Natural killer cell (primary cell): ENCODE measurements at regions not wholly inside any gene's neighbourhood (a gene's known extent, or its start where the extent isn't known, plus 50 kb on each side); places are given as distances from the start of the nearest gene placed in this dataset.

Experiments
- ATAC-seq, 3 donors: fragments of 150-1000 bp in 2 of 3; fragments of 200-7000 bp in 1 of 3; cut with Tn5 transposase; 1 replicate in 1 of 3; 2 replicates in 2 of 3; pipeline ENCODE4 v1.10.0; 2021; ENCODE audit warnings: mild to moderate bottlenecking in 2 of 3, moderate library complexity in 2 of 3
- DNase-seq, 2 donors: peaks; one replicate each; pipeline versions ENCODE4 v3.0.0 to v3.0.0-alpha.2; 2013 to 2021; ENCODE audit warnings: mixed read lengths in 1 of 2
- H3K27ac ChIP-seq: one replicate; pipeline ENCODE4 v1.5.1; 2013; ENCODE audit warnings: mild to moderate bottlenecking, low read length
- H3K27me3 ChIP-seq: one replicate; pipeline ENCODE4 v1.6.1; 2013; ENCODE audit warnings: low read length; ENCODE audit not compliant: control insufficient read depth, insufficient read depth
- H3K36me3 ChIP-seq: one replicate; pipeline ENCODE4 v1.6.1; 2013; ENCODE audit warnings: low read length; ENCODE audit not compliant: control insufficient read depth, insufficient read depth
- H3K4me1 ChIP-seq: one replicate; pipeline ENCODE4 v1.6.1; 2013; ENCODE audit warnings: low read length; ENCODE audit not compliant: control insufficient read depth, insufficient read depth
- H3K4me3 ChIP-seq: one replicate; pipeline ENCODE4 v1.5.1; 2013; ENCODE audit warnings: low read length
- H3K9me3 ChIP-seq: one replicate; pipeline ENCODE4 v1.6.1; 2013; ENCODE audit warnings: low read length; ENCODE audit not compliant: control insufficient read depth, insufficient read depth
- H3K27ac Mint-ChIP-seq, 2 donors: one replicate each; pipeline ENCODE4 v1.8.0; 2022; ENCODE audit warnings: mild to moderate bottlenecking in 2 of 2, mixed read lengths in 2 of 2, moderate library complexity in 1 of 2
- H3K27me3 Mint-ChIP-seq, 2 donors: one replicate each; pipeline ENCODE4 v1.8.0; 2022; ENCODE audit warnings: low read depth in 2 of 2, mixed read lengths in 2 of 2
- H3K36me3 Mint-ChIP-seq: one replicate; pipeline ENCODE4 v1.8.0; 2022; ENCODE audit warnings: mixed read lengths
- H3K4me1 Mint-ChIP-seq, 2 donors: one replicate each; pipeline ENCODE4 v1.8.0; 2022; ENCODE audit warnings: mixed read lengths in 2 of 2
- H3K4me3 Mint-ChIP-seq: one replicate; pipeline ENCODE4 v1.8.0; 2022; ENCODE audit warnings: mild to moderate bottlenecking, moderate library complexity, mixed read lengths
- H3K9me3 Mint-ChIP-seq, 2 donors: one replicate each; pipeline ENCODE4 v1.8.0; 2022; ENCODE audit warnings: mixed read lengths in 2 of 2
- CTCF ChIP-seq: fragments of 200-600 bp; IDR thresholded peaks from one replicate; pipeline ENCODE4 v1.8.0; 2022; ENCODE audit warnings: antibody characterized with exemption
- WGBS: methylation state at CpG from one replicate; pipeline ENCODE4 v1.1.7; 2013; ENCODE audit warnings: missing lambda C conversion rate; ENCODE audit not compliant: insufficient coverage; 5-methylcytosine and 5-hydroxymethylcytosine counted together
- intact Hi-C: fragments of 100-400 bp; cut with micrococcal nuclease; formaldehyde crosslinking; loops from one replicate; pipeline ENCODE4 v1.14.2; 2022

- 95% methylated on average over 3 of the region's 6 CpGs for WGBS
- H3K4me3 ChIP-seq: no peak overlapping the region
- Mint-ChIP-seq H3K27me3 (peaks cover 7 to 14% of the 10 kb centered on the region in 2 donors), H3K4me1 (no peaks in the 10 kb centered on the region), H3K36me3 (no peaks in the 10 kb centered on the region), H3K4me3 (no peak overlapping the region), H3K9me3 (no peaks in the 10 kb centered on the region), H3K27ac (no peak overlapping the region)
- DNase-seq: no peak
- H3K36me3 ChIP-seq: no peaks in the 10 kb centered on the region
- H3K4me1 ChIP-seq: no peaks in the 10 kb centered on the region
- H3K9me3 ChIP-seq: no peaks in the 10 kb centered on the region
- TF ChIP-seq CTCF: no peak
- no peak overlapping the region for H3K27ac ChIP-seq
- no peaks in the 10 kb centered on the region for H3K27me3 ChIP-seq
- ATAC-seq: no peak
- intact Hi-C loops: no loop called here
Observed at GRCh38 chr6:134686071-134686470, 263.8 kb downstream of the ALDH8A1 start.

- peaks cover 2 to 9% of the 10 kb centered on the region in 2 donors for H3K27me3 Mint-ChIP-seq
- no peak overlapping the region for H3K27ac ChIP-seq
- no peaks in the 10 kb centered on the region for H3K9me3 Mint-ChIP-seq
- H3K27ac Mint-ChIP-seq: no peak overlapping the region
- WGBS: 72% methylated on average over 2 of the region's 2 CpGs
- no peaks in the 10 kb centered on the region for H3K36me3 ChIP-seq
- no peaks in the 10 kb centered on the region for H3K4me1 ChIP-seq
- no peaks in the 10 kb centered on the region for H3K9me3 ChIP-seq
- no peaks in the 10 kb centered on the region for H3K4me1 Mint-ChIP-seq
- DNase-seq: no peak
- no peak for ATAC-seq
- no peaks in the 10 kb centered on the region for H3K36me3 Mint-ChIP-seq
- intact Hi-C loops: no loop called here
- TF ChIP-seq CTCF: no peak
- no peak overlapping the region for H3K4me3 ChIP-seq
- H3K27me3 ChIP-seq: no peaks in the 10 kb centered on the region
- no peak overlapping the region for H3K4me3 Mint-ChIP-seq
Observed at GRCh38 chr6:134684423-134684795, 265.5 kb downstream of the ALDH8A1 start.

DNA sequence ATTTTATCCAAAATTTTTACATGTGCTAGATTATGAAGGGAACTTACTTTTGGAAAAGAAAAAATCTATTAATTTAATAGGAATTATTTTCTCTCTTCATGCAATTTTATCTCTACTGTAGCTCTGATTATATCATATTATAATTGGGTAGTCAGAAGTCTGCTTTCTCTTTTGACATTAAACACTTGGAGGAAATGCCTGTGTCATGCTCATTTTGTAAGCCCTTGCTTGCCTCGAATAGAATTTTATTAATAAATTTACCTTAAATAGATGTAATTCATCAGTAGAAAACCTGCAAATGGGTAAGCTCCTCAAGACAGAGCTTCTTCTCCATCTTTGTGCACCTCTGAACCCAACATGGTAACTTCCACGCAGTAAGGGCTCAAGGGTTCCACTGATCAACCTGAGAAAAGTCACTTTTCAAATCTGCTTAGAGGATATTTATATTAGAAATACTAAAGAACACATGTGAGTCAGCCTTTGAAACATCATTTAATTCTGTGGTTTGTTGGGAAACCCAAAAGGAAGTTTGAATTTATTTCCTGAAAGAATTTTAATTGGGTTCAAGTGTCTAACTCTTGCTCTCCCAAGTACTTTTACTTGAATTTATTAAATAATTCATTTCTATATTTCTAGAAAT, 266.0 kb downstream of the ALDH8A1 start:
- Mint-ChIP-seq H3K4me3 (no peak overlapping the region), H3K36me3 (no peaks in the 10 kb centered on the region), H3K9me3 (no peaks in the 10 kb centered on the region), H3K4me1 (no peaks in the 10 kb centered on the region), H3K27ac (no peak overlapping the region), H3K27me3 (peaks cover 2 to 9% of the 10 kb centered on the region in 2 donors)
- H3K4me3 ChIP-seq: no peak overlapping the region
- no peak for TF ChIP-seq CTCF
- no peaks in the 10 kb centered on the region for H3K36me3 ChIP-seq
- no peak overlapping the region for H3K27ac ChIP-seq
- H3K4me1 ChIP-seq: no peaks in the 10 kb centered on the region
- ATAC-seq: no peak
- H3K27me3 ChIP-seq: no peaks in the 10 kb centered on the region
- no peak for DNase-seq
- 40% methylated on average over 1 of the region's 2 CpGs for WGBS
- no peaks in the 10 kb centered on the region for H3K9me3 ChIP-seq
- intact Hi-C loops: no loop called here

DNA sequence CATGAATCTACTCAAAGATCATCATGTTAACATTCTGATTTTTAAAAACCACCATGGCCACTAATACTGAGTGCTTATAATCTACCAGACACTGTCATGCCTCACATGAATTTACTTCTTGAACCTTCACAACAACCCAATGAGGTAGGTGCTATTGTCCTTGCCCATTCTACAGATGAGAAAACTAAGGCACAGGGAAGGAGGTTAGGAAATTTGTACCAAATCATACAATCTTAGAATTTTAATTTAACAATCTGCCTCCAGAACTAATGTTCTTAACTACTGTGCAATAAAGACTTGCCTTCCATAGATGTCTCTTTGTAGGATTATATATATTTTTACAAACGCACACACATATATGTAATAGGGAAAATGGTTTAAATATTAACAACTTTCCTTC, 269.5 kb downstream of the ALDH8A1 start:
- H3K27me3 ChIP-seq: no peaks in the 10 kb centered on the region
- H3K9me3 Mint-ChIP-seq: no peaks in the 10 kb centered on the region
- DNase-seq: no peak
- H3K4me1 ChIP-seq: no peaks in the 10 kb centered on the region
- no peak overlapping the region for H3K4me3 ChIP-seq
- no peak overlapping the region for H3K27ac ChIP-seq
- TF ChIP-seq CTCF: no peak
- no peaks in the 10 kb centered on the region for H3K36me3 ChIP-seq
- no peak for ATAC-seq
- no peaks in the 10 kb centered on the region for H3K4me1 Mint-ChIP-seq
- no peaks in the 10 kb centered on the region for H3K9me3 ChIP-seq
- no CpG with 5 or more reads among the region's 1 CpG for WGBS
- no peaks in the 10 kb centered on the region for H3K27me3 Mint-ChIP-seq
- intact Hi-C loops: no loop called here
- no peak overlapping the region for H3K27ac Mint-ChIP-seq
- no peak overlapping the region for H3K4me3 Mint-ChIP-seq
- no peaks in the 10 kb centered on the region for H3K36me3 Mint-ChIP-seq
